GM23338 (cell line): ENCODE measurements at regions not wholly inside any gene's neighbourhood (a gene's known extent, or its start where the extent isn't known, plus 50 kb on each side); places are given as distances from the start of the nearest gene placed in this dataset.

ENCODE experiments used
- ATAC-seq: fragments of 200-7000 bp; cut with Tn5 transposase; 3 replicates; pipeline ENCODE4 v1.9.1; 2020
- DNase-seq: peaks from one replicate; pipeline ENCODE4 v3.0.0-alpha.2; 2015; ENCODE audit warnings: low spot score
- H2AFZ ChIP-seq: fragments of 200-600 bp; sonication (generic); 2 replicates; pipeline ENCODE4 v1.8.0; 2016; ENCODE audit warnings: antibody characterized with exemption, mild to moderate bottlenecking, moderate library complexity
- H3F3A ChIP-seq: fragments of 200-600 bp; sonication (generic); replicated peaks from 2 replicates; pipeline ENCODE4 v1.8.0; 2017; ENCODE audit warnings: antibody characterized with exemption, mixed run types, low read depth
- H3K27ac ChIP-seq: fragments of 200-600 bp; sonication (generic); 2 replicates; pipeline ENCODE4 v1.6.1; 2016; ENCODE audit warnings: low read depth
- H3K27me3 ChIP-seq: fragments of 200-600 bp; sonication (generic); 2 replicates; pipeline ENCODE4 v1.8.0; 2016; ENCODE audit warnings: mild to moderate bottlenecking, mixed run types, moderate library complexity; ENCODE audit not compliant: insufficient read depth
- H3K36me3 ChIP-seq: fragments of 200-600 bp; sonication (generic); 2 replicates; pipeline ENCODE4 v1.8.0; 2016; ENCODE audit warnings: mild to moderate bottlenecking; ENCODE audit not compliant: insufficient read depth
- H3K4me1 ChIP-seq: fragments of 200-600 bp; sonication (generic); 2 replicates; pipeline ENCODE4 v1.8.0; 2016; ENCODE audit warnings: mild to moderate bottlenecking, moderate library complexity; ENCODE audit not compliant: insufficient read depth
- H3K4me2 ChIP-seq: fragments of 200-600 bp; sonication (generic); 2 replicates; pipeline ENCODE4 v1.7.1; 2017; ENCODE audit warnings: mixed run types
- H3K4me3 ChIP-seq: fragments of 200-600 bp; sonication (generic); 2 replicates; pipeline ENCODE4 v1.6.1; 2016; ENCODE audit warnings: mixed run types
- H3K79me2 ChIP-seq: fragments of 200-600 bp; sonication (generic); replicated peaks from 2 replicates; pipeline ENCODE4 v1.8.0; 2017; ENCODE audit warnings: mild to moderate bottlenecking; ENCODE audit not compliant: insufficient read depth
- H3K9me2 ChIP-seq: fragments of 200-600 bp; sonication (generic); 2 replicates; pipeline ENCODE4 v1.8.0; 2017; ENCODE audit not compliant: insufficient read depth
- H4K20me1 ChIP-seq: fragments of 200-600 bp; sonication (generic); replicated peaks from 2 replicates; pipeline ENCODE4 v1.8.0; 2017; ENCODE audit warnings: mild to moderate bottlenecking; ENCODE audit not compliant: insufficient read depth
- H3K27ac Mint-ChIP-seq: 2 replicates; pipeline ENCODE4 v1.8.0; 2020; ENCODE audit warnings: inconsistent platforms, mild to moderate bottlenecking, moderate library complexity, mixed read lengths
- H3K27me3 Mint-ChIP-seq: 3 replicates; pipeline ENCODE4 v1.8.0; 2022; ENCODE audit warnings: low read depth, mild to moderate bottlenecking, moderate library complexity, mixed read lengths, inconsistent platforms; ENCODE audit not compliant: insufficient read depth, poor library complexity
- H3K36me3 Mint-ChIP-seq: 3 replicates; pipeline ENCODE4 v1.8.0; 2021; ENCODE audit warnings: low read depth, mild to moderate bottlenecking, inconsistent platforms, moderate library complexity, mixed read lengths
- H3K4me1 Mint-ChIP-seq: 3 replicates; pipeline ENCODE4 v1.8.0; 2020; ENCODE audit warnings: mild to moderate bottlenecking, inconsistent platforms, mixed read lengths
- H3K4me3 Mint-ChIP-seq: 3 replicates; pipeline ENCODE4 v1.8.0; 2021; ENCODE audit warnings: moderate library complexity, mild to moderate bottlenecking, inconsistent platforms, mixed read lengths
- H3K9me3 Mint-ChIP-seq: 3 replicates; pipeline ENCODE4 v1.8.0; 2020; ENCODE audit warnings: moderate library complexity, mild to moderate bottlenecking, inconsistent platforms, mixed read lengths
- CREB1 ChIP-seq: fragments of 250-450 bp; sonication (Bioruptor Pico); IDR thresholded peaks from 2 replicates; pipeline ENCODE4 v1.5.0; 2020; ENCODE audit warnings: low read depth, mild to moderate bottlenecking, moderate library complexity
- CTCF ChIP-seq, 2 experiments: fragments of 200-600 bp in 1 of 2; sonication (generic) in 1 of 2; conservative IDR thresholded peaks; 2 replicates each; pipeline versions ENCODE4 v1.5.1 to v1.6.1; 2016 to 2017; ENCODE audit warnings: antibody characterized with exemption in 2 of 2, low read depth in 2 of 2, mild to moderate bottlenecking in 2 of 2, moderate library complexity in 1 of 2
- ETS1 ChIP-seq: IDR thresholded peaks from 2 replicates; pipeline ENCODE4 v1.6.1; 2016; ENCODE audit warnings: antibody characterized with exemption
- EZH2 ChIP-seq: fragments of 200-600 bp; sonication (generic); IDR thresholded peaks from one replicate; pipeline ENCODE4 v1.8.0; 2017; ENCODE audit warnings: antibody characterized with exemption, mild to moderate bottlenecking, low read depth; ENCODE audit not compliant: unreplicated experiment
- EZH2phosphoT487 ChIP-seq: fragments of 200-600 bp; sonication (generic); IDR thresholded peaks from one replicate; pipeline ENCODE4 v1.8.1; 2018; ENCODE audit warnings: antibody characterized with exemption; ENCODE audit not compliant: unreplicated experiment
- JUNB ChIP-seq: IDR thresholded peaks from one replicate; pipeline ENCODE4 v1.6.1; 2016; ENCODE audit warnings: antibody characterized with exemption; ENCODE audit not compliant: unreplicated experiment
- NANOG ChIP-seq: IDR thresholded peaks from 2 replicates; pipeline ENCODE4 v1.6.1; 2016; ENCODE audit warnings: antibody characterized with exemption, borderline replicate concordance
- POLR2AphosphoS5 ChIP-seq: IDR thresholded peaks from 2 replicates; pipeline ENCODE4 v1.6.1; 2016; ENCODE audit warnings: antibody characterized with exemption, low read depth
- REST ChIP-seq: IDR thresholded peaks from one replicate; pipeline ENCODE4 v1.6.1; 2018; ENCODE audit warnings: antibody characterized with exemption; ENCODE audit not compliant: unreplicated experiment
- ZNF114 ChIP-seq: fragments of 250-450 bp; sonication (Bioruptor Pico); IDR thresholded peaks from 2 replicates; pipeline ENCODE4 v1.5.0; 2020; ENCODE audit warnings: mild to moderate bottlenecking, moderate library complexity
- ZNF331 ChIP-seq: fragments of 250-450 bp; sonication (Bioruptor Pico); IDR thresholded peaks from 2 replicates; pipeline ENCODE4 v1.5.0; 2020; ENCODE audit warnings: low read depth, mild to moderate bottlenecking, moderate library complexity
- ZNF462 ChIP-seq: fragments of 250-450 bp; sonication (Bioruptor Pico); IDR thresholded peaks from 2 replicates; pipeline ENCODE4 v1.5.0; 2020; ENCODE audit warnings: mild to moderate bottlenecking, moderate library complexity

- TF ChIP-seq ETS1 (no peak), ZNF114 (CRISPR knock-in tag) (no peak)
Observed at GRCh38 chr3:178454726-178455125, 81.5 kb upstream of the KCNMB2 start (continued).

- no peak overlapping the region for H3K27ac ChIP-seq
- no peaks in the 10 kb centered on the region for H3K4me1 ChIP-seq
- Mint-ChIP-seq H3K36me3 (no peaks in the 10 kb centered on the region), H3K9me3 (no peaks in the 10 kb centered on the region), H3K27me3 (no peaks in the 10 kb centered on the region), H3K4me1 (no peaks in the 10 kb centered on the region), H3K27ac (no peak overlapping the region), H3K4me3 (no peak overlapping the region)
- H3F3A ChIP-seq: no peaks in the 10 kb centered on the region
- H3K9me2 ChIP-seq: no peaks in the 10 kb centered on the region
- H3K4me3 ChIP-seq: no peak overlapping the region
- H3K27me3 ChIP-seq: no peaks in the 10 kb centered on the region
- no peak for DNase-seq
- H3K36me3 ChIP-seq: no peaks in the 10 kb centered on the region
- ATAC-seq: no peak
- no peak overlapping the region for H2AFZ ChIP-seq
- no peak overlapping the region for H3K4me2 ChIP-seq
- no peaks in the 10 kb centered on the region for H3K79me2 ChIP-seq
- no peaks in the 10 kb centered on the region for H4K20me1 ChIP-seq
- no peak for TF ChIP-seq CREB1
- no peak for TF ChIP-seq EZH2phosphoT487
- TF ChIP-seq EZH2: no peak
- TF ChIP-seq NANOG: no peak
- TF ChIP-seq ETS1: no peak
- TF ChIP-seq JUNB: no peak
- no peak for TF ChIP-seq REST
- TF ChIP-seq ZNF462 (CRISPR knock-in tag): no peak
- TF ChIP-seq ZNF331 (CRISPR knock-in tag): no peak
- no peak for TF ChIP-seq CTCF (conservative IDR thresholded peaks at IDR 0.05; ENCODE audit: low read depth in 2 of 2)
- no peak for TF ChIP-seq ZNF114 (CRISPR knock-in tag)
- no peak for TF ChIP-seq POLR2AphosphoS5
Observed at GRCh38 chr3:178455226-178455625, 81.0 kb upstream of the KCNMB2 start.
